ENCODE measurements at regions not wholly inside any gene's neighbourhood (a gene's known extent, or its start where the extent isn't known, plus 50 kb on each side); places are given as distances from the start of the nearest gene placed in this dataset.

DNA sequence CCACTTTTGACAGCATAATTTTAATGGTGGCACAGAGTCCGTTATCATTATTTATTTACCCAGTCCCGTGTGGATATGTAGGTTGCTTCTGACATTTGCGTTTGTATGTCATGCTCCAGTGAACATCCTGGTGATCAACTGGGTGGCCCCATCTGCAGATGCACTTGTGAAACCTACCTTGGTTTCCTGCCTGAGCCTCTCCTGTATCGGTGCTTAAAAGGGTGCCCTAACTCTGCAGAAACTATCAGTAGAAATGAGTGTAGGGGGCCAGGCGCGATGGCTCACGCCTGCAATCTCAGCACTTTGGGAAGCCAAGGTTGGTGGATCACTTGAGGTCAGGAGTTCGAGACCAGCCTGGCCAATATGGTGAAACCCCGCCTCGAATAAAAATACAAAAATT is 92.1 kb upstream of the IER5L start:
- DNase-seq (ENCODE audit: low read depth, low spot score) = no peak
- H3K27ac ChIP-seq = no peak overlapping the region
- TF ChIP-seq POLR2AphosphoS5 (IDR thresholded peaks at IDR 0.05; ENCODE audit: borderline replicate concordance, low read depth, low read length) = no peak
- no peak for TF ChIP-seq EZH2 (IDR thresholded peaks at IDR 0.05)
- TF ChIP-seq FOXP2 (optimal IDR thresholded peaks at IDR 0.05; ENCODE audit: control extremely low read depth, extremely low read length, insufficient read depth) = no peak
- no peak overlapping the region for H3K9ac ChIP-seq (ENCODE audit: insufficient read length)
- H3K4me3 ChIP-seq = no peak overlapping the region
- no peaks in the 10 kb centered on the region for H3K36me3 ChIP-seq (ENCODE audit: insufficient read depth, low read length)
- no peaks in the 10 kb centered on the region for H3K9me3 ChIP-seq (ENCODE audit: low read depth, low read length)

DNA sequence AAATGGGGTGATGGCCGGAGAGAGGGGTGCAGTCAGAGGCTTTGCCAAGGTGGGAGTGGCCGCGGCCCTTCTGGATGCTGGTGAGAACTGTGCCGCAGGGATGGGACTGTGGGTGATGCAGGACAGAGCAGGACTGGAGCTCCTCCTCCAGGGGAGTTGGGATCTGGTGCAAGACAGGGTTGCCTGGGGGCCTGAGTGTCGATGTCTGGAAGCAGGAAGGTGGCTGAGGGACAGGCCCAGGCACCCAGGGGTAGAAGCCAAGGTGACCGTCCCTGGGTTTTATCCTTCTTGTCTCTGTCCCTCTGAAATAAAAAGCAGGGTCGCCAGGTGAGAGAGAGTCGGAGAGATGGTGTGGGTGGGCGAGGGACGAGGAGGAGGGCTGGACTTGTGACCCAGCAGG is 89.1 kb upstream of the IER5L start:
- no peak for DNase-seq (ENCODE audit: low read depth, low spot score)
- Histone ChIP-seq H3K27ac (no peak overlapping the region), H3K4me3 (no peak overlapping the region), H3K9ac (ENCODE audit: insufficient read length) (no peak overlapping the region), H3K9me3 (ENCODE audit: low read depth, low read length) (no peaks in the 10 kb centered on the region), H3K36me3 (ENCODE audit: insufficient read depth, low read length) (no peaks in the 10 kb centered on the region)
- TF ChIP-seq EZH2 (IDR thresholded peaks at IDR 0.05) (no peak), FOXP2 (optimal IDR thresholded peaks at IDR 0.05; ENCODE audit: control extremely low read depth, extremely low read length, insufficient read depth) (no peak), POLR2AphosphoS5 (IDR thresholded peaks at IDR 0.05; ENCODE audit: borderline replicate concordance, low read depth, low read length) (no peak)

DNA sequence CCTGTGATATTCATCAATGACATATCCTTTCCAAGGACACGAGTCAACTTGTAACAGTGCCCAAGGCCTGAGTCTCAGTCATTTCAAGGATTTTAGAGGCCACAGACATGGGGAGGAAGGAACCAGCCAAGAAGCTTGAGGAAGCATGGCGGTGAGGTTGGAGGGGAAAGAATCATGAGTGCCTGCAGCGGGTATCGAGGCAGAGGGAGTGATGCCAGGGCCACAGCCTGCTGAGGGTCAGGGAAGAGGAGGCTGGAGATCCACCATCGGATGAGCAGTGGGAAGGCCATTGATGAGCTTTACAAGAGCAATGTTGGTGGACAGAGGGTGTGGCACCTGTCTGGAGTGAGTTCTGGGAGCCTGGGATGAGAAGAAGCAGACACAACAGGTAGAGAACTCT is 88.5 kb upstream of the IER5L start:
- H3K36me3 ChIP-seq (ENCODE audit: insufficient read depth, low read length) = no peaks in the 10 kb centered on the region
- H3K27ac ChIP-seq = no peak overlapping the region
- H3K9ac ChIP-seq (ENCODE audit: insufficient read length) = no peak overlapping the region
- H3K9me3 ChIP-seq (ENCODE audit: low read depth, low read length) = no peaks in the 10 kb centered on the region
- H3K4me3 ChIP-seq = no peak overlapping the region
- no peak for DNase-seq (ENCODE audit: low read depth, low spot score)
- TF ChIP-seq FOXP2 (optimal IDR thresholded peaks at IDR 0.05; ENCODE audit: control extremely low read depth, extremely low read length, insufficient read depth) (no peak), EZH2 (IDR thresholded peaks at IDR 0.05) (no peak), POLR2AphosphoS5 (IDR thresholded peaks at IDR 0.05; ENCODE audit: borderline replicate concordance, low read depth, low read length) (no peak)

DNA sequence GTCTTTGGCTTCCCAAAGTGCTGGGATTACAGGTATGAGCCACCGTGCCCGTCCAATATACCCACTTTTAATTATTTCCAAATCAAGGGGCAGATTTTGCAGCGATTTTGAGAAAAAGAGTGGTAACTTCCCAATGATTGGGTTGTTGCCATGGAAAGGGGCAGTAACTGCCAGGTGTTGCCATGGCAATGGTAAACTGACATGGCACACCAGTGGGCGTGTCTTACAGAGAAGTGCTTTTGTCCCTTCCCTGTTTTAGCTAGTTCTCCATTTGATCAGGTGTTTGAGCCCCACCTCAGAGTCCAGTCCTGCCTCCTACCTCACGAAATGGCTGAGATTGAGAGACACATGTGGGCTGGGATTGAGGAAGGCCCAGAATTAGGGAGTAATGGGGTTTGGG is 86.3 kb upstream of the IER5L start:
- H3K27ac ChIP-seq = no peak overlapping the region
- no peak overlapping the region for H3K9ac ChIP-seq (ENCODE audit: insufficient read length)
- DNase-seq (ENCODE audit: low read depth, low spot score) = no peak
- TF ChIP-seq POLR2AphosphoS5 (IDR thresholded peaks at IDR 0.05; ENCODE audit: borderline replicate concordance, low read depth, low read length) = no peak
- TF ChIP-seq EZH2 (IDR thresholded peaks at IDR 0.05) = no peak
- no peak for TF ChIP-seq FOXP2 (optimal IDR thresholded peaks at IDR 0.05; ENCODE audit: control extremely low read depth, extremely low read length, insufficient read depth)
- no peak overlapping the region for H3K4me3 ChIP-seq
- H3K9me3 ChIP-seq (ENCODE audit: low read depth, low read length) = no peaks in the 10 kb centered on the region
- H3K36me3 ChIP-seq (ENCODE audit: insufficient read depth, low read length) = no peaks in the 10 kb centered on the region

DNA sequence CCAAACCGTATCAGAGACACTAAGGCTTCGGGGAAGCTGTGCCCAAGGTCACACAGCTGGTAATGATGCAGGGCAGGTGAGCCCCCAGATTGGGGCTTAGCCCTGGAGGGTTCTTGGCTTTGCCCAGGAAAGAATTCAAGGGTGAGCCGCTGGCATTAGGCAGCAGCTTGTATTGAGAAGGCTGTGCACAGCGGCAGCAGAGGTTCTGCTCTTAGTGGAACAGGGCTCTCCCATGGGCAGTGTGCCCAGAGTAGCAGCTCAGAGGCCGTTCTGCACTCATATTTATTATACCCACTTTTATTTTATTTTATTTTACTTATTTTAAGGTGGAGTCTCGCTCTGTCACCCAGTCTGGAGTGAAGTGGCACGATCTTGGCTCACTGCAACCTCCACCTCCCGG is 85.8 kb upstream of the IER5L start:
- Histone ChIP-seq H3K9ac (ENCODE audit: insufficient read length) (no peak overlapping the region), H3K9me3 (ENCODE audit: low read depth, low read length) (no peaks in the 10 kb centered on the region), H3K27ac (no peak overlapping the region), H3K4me3 (no peak overlapping the region), H3K36me3 (ENCODE audit: insufficient read depth, low read length) (no peaks in the 10 kb centered on the region)
- TF ChIP-seq FOXP2 (optimal IDR thresholded peaks at IDR 0.05; ENCODE audit: control extremely low read depth, extremely low read length, insufficient read depth) = no peak
- no peak for DNase-seq (ENCODE audit: low read depth, low spot score)

DNA sequence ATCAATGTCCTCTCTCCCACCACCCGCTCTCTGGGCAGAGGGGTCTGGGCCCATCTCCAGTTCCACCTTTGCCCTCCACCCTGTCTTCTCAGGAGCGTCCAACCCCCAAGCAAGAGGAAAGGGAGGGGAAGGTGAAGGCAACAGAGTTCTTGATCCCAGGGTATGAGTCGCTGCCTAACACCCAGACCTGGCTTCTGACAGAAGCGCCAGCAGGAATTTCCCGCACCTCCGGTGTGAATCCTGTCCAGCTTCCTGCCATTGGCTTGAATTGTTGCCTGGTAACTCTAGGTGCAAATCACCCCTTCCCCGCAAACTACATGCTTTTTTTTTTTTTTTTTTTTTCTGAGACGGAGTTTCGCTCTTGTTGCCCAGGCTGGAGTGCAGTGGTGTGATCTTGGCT is 84.2 kb upstream of the IER5L start:
- no peaks in the 10 kb centered on the region for H3K36me3 ChIP-seq (ENCODE audit: insufficient read depth, low read length)
- no peaks in the 10 kb centered on the region for H3K9me3 ChIP-seq (ENCODE audit: low read depth, low read length)
- TF ChIP-seq EZH2 (IDR thresholded peaks at IDR 0.05) (no peak), POLR2AphosphoS5 (IDR thresholded peaks at IDR 0.05; ENCODE audit: borderline replicate concordance, low read depth, low read length) (no peak), FOXP2 (optimal IDR thresholded peaks at IDR 0.05; ENCODE audit: control extremely low read depth, extremely low read length, insufficient read depth) (no peak)
- no peak overlapping the region for H3K27ac ChIP-seq
- no peak overlapping the region for H3K9ac ChIP-seq (ENCODE audit: insufficient read length)
- DNase-seq (ENCODE audit: low read depth, low spot score) = no peak
- H3K4me3 ChIP-seq = no peak overlapping the region

DNA sequence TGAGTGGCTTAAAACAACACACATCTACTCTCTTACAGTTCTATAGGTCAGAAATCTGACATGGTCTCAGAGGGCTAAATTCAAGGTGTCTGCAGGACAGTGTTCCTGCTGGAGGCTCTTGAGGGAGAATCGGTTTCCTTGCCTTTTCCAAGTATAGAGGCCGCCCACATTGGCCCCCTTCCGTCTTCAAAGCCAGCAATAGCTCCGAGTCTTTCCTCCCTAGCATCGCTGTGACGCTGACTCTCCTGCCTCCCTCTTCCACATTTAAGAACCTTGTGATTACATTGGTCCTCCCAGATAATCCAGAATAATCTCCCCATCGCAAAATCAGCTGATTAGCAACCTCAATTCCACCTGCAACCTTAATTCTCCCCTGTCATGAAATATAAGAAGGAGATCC is 81.3 kb upstream of the IER5L start:
- Histone ChIP-seq H3K9me3 (ENCODE audit: low read depth, low read length) (no peaks in the 10 kb centered on the region), H3K27ac (no peak overlapping the region), H3K4me3 (no peak overlapping the region), H3K36me3 (ENCODE audit: insufficient read depth, low read length) (no peaks in the 10 kb centered on the region), H3K9ac (ENCODE audit: insufficient read length) (no peak overlapping the region)
- TF ChIP-seq FOXP2 (optimal IDR thresholded peaks at IDR 0.05; ENCODE audit: control extremely low read depth, extremely low read length, insufficient read depth) = no peak
- no peak for TF ChIP-seq EZH2 (IDR thresholded peaks at IDR 0.05)
- no peak for TF ChIP-seq POLR2AphosphoS5 (IDR thresholded peaks at IDR 0.05; ENCODE audit: borderline replicate concordance, low read depth, low read length)
- no peak for DNase-seq (ENCODE audit: low read depth, low spot score)

DNA sequence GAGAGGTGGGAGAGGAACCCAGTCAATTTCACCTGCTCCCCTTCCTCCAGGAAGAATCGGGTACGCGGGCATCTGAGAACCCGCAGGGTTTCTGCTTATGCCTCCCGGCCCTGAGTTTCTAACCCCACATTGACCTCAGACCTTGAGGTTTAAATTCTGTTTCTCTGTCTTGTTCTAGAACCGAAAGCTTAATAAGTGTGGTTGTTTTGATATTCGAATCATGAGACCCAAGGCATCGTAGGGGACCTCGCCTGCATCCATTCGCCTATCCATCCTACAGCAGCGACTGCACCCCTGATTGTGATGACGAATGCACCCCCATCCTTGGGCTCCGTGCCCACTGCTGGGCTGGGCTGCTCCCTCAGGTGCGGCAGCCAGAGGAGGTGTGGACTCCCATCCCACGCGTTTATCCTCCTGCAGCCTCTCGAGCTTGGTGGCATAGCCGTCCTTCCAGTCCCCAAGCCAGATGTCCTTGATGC is 80.8 kb upstream of the IER5L start:
- no peak overlapping the region for H3K27ac ChIP-seq
- DNase-seq (ENCODE audit: low read depth, low spot score) = no peak
- TF ChIP-seq FOXP2 (optimal IDR thresholded peaks at IDR 0.05; ENCODE audit: control extremely low read depth, extremely low read length, insufficient read depth) (no peak), POLR2AphosphoS5 (IDR thresholded peaks at IDR 0.05; ENCODE audit: borderline replicate concordance, low read depth, low read length) (no peak), EZH2 (IDR thresholded peaks at IDR 0.05) (no peak)
- H3K36me3 ChIP-seq (ENCODE audit: insufficient read depth, low read length) = no peaks in the 10 kb centered on the region
- H3K9me3 ChIP-seq (ENCODE audit: low read depth, low read length) = no peaks in the 10 kb centered on the region
- H3K9ac ChIP-seq (ENCODE audit: insufficient read length) = no peak overlapping the region
- H3K4me3 ChIP-seq = no peak overlapping the region

DNA sequence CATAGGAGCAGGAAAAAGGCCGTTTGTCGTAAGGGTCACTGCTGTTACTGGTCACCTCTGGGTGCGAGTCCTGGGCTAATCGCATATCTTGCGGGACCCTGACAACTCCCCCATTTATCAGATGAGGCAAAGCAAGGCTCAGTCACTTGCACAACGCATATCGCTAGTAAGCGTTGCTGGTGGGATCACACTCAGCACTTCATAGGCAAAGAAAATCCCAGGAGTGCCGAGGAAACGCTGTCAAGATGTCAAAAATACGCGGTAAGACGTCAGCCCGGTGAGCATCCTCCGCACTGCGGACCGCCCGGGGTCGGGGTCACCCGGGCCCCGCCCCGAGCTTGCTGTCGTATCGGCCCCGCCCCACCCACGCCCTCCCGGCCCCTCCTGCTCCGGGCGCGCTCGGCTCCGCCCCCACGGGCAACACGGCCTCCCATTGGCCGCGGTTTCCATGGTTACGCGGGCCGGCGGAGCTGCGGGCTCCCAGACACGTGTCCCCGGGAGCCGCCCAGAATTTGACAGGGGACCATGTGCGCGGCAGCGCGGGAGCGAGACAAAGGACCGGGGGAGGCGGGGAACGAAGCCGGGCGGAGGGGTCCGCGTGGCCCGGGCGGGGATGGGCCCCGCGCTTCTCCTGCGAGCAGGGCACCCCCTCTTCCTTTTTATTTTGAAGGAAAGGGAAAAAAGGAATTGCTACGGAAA is 80.2 kb upstream of the IER5L start:
- H3K4me3 ChIP-seq = no peak overlapping the region
- H3K27ac ChIP-seq = no peak overlapping the region
- no peaks in the 10 kb centered on the region for H3K9me3 ChIP-seq (ENCODE audit: low read depth, low read length)
- peak; percentile 22 for DNase-seq (ENCODE audit: low read depth, low spot score)
- H3K36me3 ChIP-seq (ENCODE audit: insufficient read depth, low read length) = no peaks in the 10 kb centered on the region
- H3K9ac ChIP-seq (ENCODE audit: insufficient read length) = no peak overlapping the region
- TF ChIP-seq FOXP2 (optimal IDR thresholded peaks at IDR 0.05; ENCODE audit: control extremely low read depth, extremely low read length, insufficient read depth) = no peak
- TF ChIP-seq POLR2AphosphoS5 (IDR thresholded peaks at IDR 0.05; ENCODE audit: borderline replicate concordance, low read depth, low read length) = no peak
- TF ChIP-seq EZH2 (IDR thresholded peaks at IDR 0.05) = no peak
